H1 (cell line): ENCODE measurements at regions not wholly inside any gene's neighbourhood (a gene's known extent, or its start where the extent isn't known, plus 50 kb on each side); places are given as distances from the start of the nearest gene placed in this dataset.

Experiments
- CTCF ChIA-PET: fragments of 300-600 bp; sonication (Branson Sonifier 250); formaldehyde crosslinking; loops from one replicate; lab custom pipeline; 2021; ENCODE audit not compliant: partially characterized antibody; lab: Charles Lee
- POLR2A ChIA-PET: fragments of 300-600 bp; sonication (Branson Sonifier 250); formaldehyde crosslinking; loops from one replicate; lab custom pipeline; 2021; ENCODE audit warnings: inconsistent platforms; ENCODE audit not compliant: partially characterized antibody; lab: Charles Lee
- DNase-seq, 2 experiments: peaks; one replicate each; pipeline versions ENCODE4 v3.0.0 to v3.0.0-alpha.2; 2010 to 2022; ENCODE audit warnings: low spot score in 2 of 2, low read depth in 1 of 2, mixed read lengths in 1 of 2
- FAIRE-seq: peaks from 2 replicates; lab custom pipeline; 2011; peaks lifted over from hg19 to GRCh38; lab: Jason Lieb, UNC
- H2AFZ ChIP-seq: 2 replicates; pipeline ENCODE4 v1.8.1; 2012; ENCODE audit warnings: low read length, inconsistent platforms
- H2AK5ac ChIP-seq: 2 replicates; pipeline ENCODE4 v1.6.1; 2013; ENCODE audit warnings: low read depth, low read length
- H2BK120ac ChIP-seq: replicated peaks from 2 replicates; pipeline ENCODE3; 2013; ENCODE audit warnings: low read depth, low read length, inconsistent platforms
- H2BK12ac ChIP-seq: 2 replicates; pipeline ENCODE4 v1.6.1; 2013; ENCODE audit warnings: low read depth, low read length
- H2BK15ac ChIP-seq: 2 replicates; pipeline ENCODE4 v1.6.1; 2013; ENCODE audit warnings: low read length
- H2BK20ac ChIP-seq: 2 replicates; pipeline ENCODE4 v1.6.1; 2013; ENCODE audit warnings: low read length
- H2BK5ac ChIP-seq: 2 replicates; pipeline ENCODE4 v1.6.1; 2013; ENCODE audit warnings: low read depth, low read length
- H3K14ac ChIP-seq: 2 replicates; pipeline ENCODE4 v1.6.1; 2013; ENCODE audit warnings: inconsistent platforms; ENCODE audit not compliant: insufficient read length
- H3K18ac ChIP-seq: 2 replicates; pipeline ENCODE4 v1.6.1; 2013; ENCODE audit warnings: low read length; ENCODE audit errors: extremely low read depth
- H3K23ac ChIP-seq: 2 replicates; pipeline ENCODE4 v1.6.1; 2013; ENCODE audit warnings: inconsistent platforms; ENCODE audit not compliant: insufficient read length
- H3K23me2 ChIP-seq: 2 replicates; pipeline ENCODE4 v1.6.1; 2013; ENCODE audit warnings: low read depth, low read length
- H3K27ac ChIP-seq: 2 replicates; pipeline ENCODE4 v1.6.1; 2011; ENCODE audit warnings: low read depth, low read length, inconsistent platforms
- H3K27me3 ChIP-seq, 4 experiments: replicated peaks in 1 of 4; 1 replicate in 1 of 4; 2 replicates in 3 of 4; pipeline versions ENCODE4 v1.6.1 to v1.8.1; 2011 to 2013; ENCODE audit warnings: low read length in 3 of 4, mild to moderate bottlenecking in 3 of 4, inconsistent platforms in 2 of 4, mixed read lengths in 2 of 4, moderate library complexity in 1 of 4; ENCODE audit not compliant: control insufficient read depth in 3 of 4, insufficient read depth in 3 of 4; ENCODE audit errors: extremely low read depth in 1 of 4
- H3K36me3 ChIP-seq, 4 experiments: 2 replicates each; pipeline versions ENCODE4 v1.6.1 to v1.8.1; 2011 to 2013; ENCODE audit warnings: mild to moderate bottlenecking in 4 of 4, low read length in 3 of 4, moderate library complexity in 2 of 4, control low read depth in 1 of 4, inconsistent platforms in 1 of 4; ENCODE audit not compliant: insufficient read depth in 4 of 4, control insufficient read depth in 2 of 4
- H3K4ac ChIP-seq: replicated peaks from 2 replicates; pipeline ENCODE3; 2013; ENCODE audit warnings: low read length, low read depth, mixed read lengths, inconsistent platforms; ENCODE audit not compliant: insufficient read length
- H3K4me1 ChIP-seq, 4 experiments: replicated peaks in 1 of 4; 1 replicate in 1 of 4; 2 replicates in 3 of 4; pipeline versions ENCODE4 v1.6.1 to v1.8.1; 2011 to 2013; ENCODE audit warnings: low read length in 3 of 4, inconsistent platforms in 2 of 4, mixed read lengths in 1 of 4; ENCODE audit not compliant: insufficient read depth in 4 of 4, control insufficient read depth in 3 of 4
- H3K4me2 ChIP-seq, 2 experiments: 2 replicates each; pipeline versions ENCODE4 v1.6.1 to v1.8.1; 2011 to 2013; ENCODE audit warnings: low read depth in 2 of 2, low read length in 2 of 2, control low read depth in 1 of 2, inconsistent platforms in 1 of 2, mild to moderate bottlenecking in 1 of 2; ENCODE audit not compliant: insufficient read depth in 1 of 2
- H3K4me3 ChIP-seq, 4 experiments: fragments of 200-600, 300-600 bp in 1 of 4; sonication (generic), shearing (Covaris generic), sonication (Bioruptor Twin) in 1 of 4; 2 replicates each; pipeline versions ENCODE4 v1.5.1 to v1.8.1; 2011 to 2016; ENCODE audit warnings: low read length in 4 of 4, low read depth in 3 of 4, control low read depth in 2 of 4, inconsistent platforms in 2 of 4, mild to moderate bottlenecking in 2 of 4, mixed read lengths in 1 of 4, moderate library complexity in 1 of 4; ENCODE audit not compliant: insufficient read depth in 2 of 4; ENCODE audit errors: extremely low read depth in 1 of 4
- H3K56ac ChIP-seq: replicated peaks from 2 replicates; pipeline ENCODE3; 2013; ENCODE audit warnings: low read depth, mild to moderate bottlenecking, mixed read lengths, low read length, inconsistent platforms; ENCODE audit not compliant: insufficient read length
- H3K79me1 ChIP-seq: 2 replicates; pipeline ENCODE4 v1.6.1; 2013; ENCODE audit warnings: low read depth, low read length, control low read depth
- H3K79me2 ChIP-seq, 2 experiments: 2 replicates each; pipeline versions ENCODE4 v1.6.1 to v1.8.1; 2012 to 2013; ENCODE audit warnings: low read length in 2 of 2, mild to moderate bottlenecking in 2 of 2, inconsistent platforms in 1 of 2; ENCODE audit not compliant: insufficient read depth in 2 of 2, control insufficient read depth in 1 of 2
- H3K9ac ChIP-seq, 4 experiments: replicated peaks in 1 of 4; 1 replicate in 1 of 4; 2 replicates in 3 of 4; pipeline versions ENCODE4 v1.6.1 to v1.8.1; 2011 to 2013; ENCODE audit warnings: low read depth in 3 of 4, low read length in 3 of 4, control low read depth in 2 of 4, mild to moderate bottlenecking in 2 of 4, moderate library complexity in 2 of 4, inconsistent platforms in 1 of 4; ENCODE audit errors: extremely low read depth in 1 of 4
- H3K9me3 ChIP-seq, 2 experiments: 2 replicates each; pipeline versions ENCODE4 v1.6.1 to v1.8.1; 2012 to 2013; ENCODE audit warnings: mild to moderate bottlenecking in 2 of 2, moderate library complexity in 2 of 2, control low read depth in 1 of 2, inconsistent platforms in 1 of 2, low read depth in 1 of 2, low read length in 1 of 2, mixed read lengths in 1 of 2; ENCODE audit not compliant: insufficient read depth in 2 of 2
- H4K20me1 ChIP-seq, 2 experiments: replicated peaks in 1 of 2; 2 replicates each; pipeline versions ENCODE3 to v1.8.1; 2011 to 2013; ENCODE audit warnings: inconsistent platforms in 2 of 2, low read length in 2 of 2, mild to moderate bottlenecking in 1 of 2; ENCODE audit not compliant: insufficient read depth in 2 of 2, control insufficient read depth in 1 of 2
- H4K5ac ChIP-seq: 2 replicates; pipeline ENCODE4 v1.6.1; 2013; ENCODE audit warnings: low read length, low read depth, mixed read lengths, inconsistent platforms; ENCODE audit not compliant: insufficient read length
- H4K8ac ChIP-seq: 2 replicates; pipeline ENCODE4 v1.8.0; 2013; ENCODE audit warnings: mild to moderate bottlenecking, moderate library complexity, low read length, inconsistent platforms; ENCODE audit not compliant: insufficient read depth; ENCODE audit errors: extremely low read depth
- H4K91ac ChIP-seq: replicated peaks from 2 replicates; pipeline ENCODE3; 2013; ENCODE audit warnings: low read length, mixed read lengths, inconsistent platforms; ENCODE audit not compliant: insufficient read length
- EZH2 ChIP-seq: fragments of 200-600 bp; sonication (generic); IDR thresholded peaks from 2 replicates; pipeline ENCODE4 v1.7.1; 2012; ENCODE audit warnings: low read depth, mild to moderate bottlenecking, moderate library complexity, low read length, inconsistent platforms; ENCODE audit not compliant: severe bottlenecking
- NRF1 ChIP-seq: IDR thresholded peaks from 2 replicates; pipeline ENCODE4 v1.6.1; 2011; ENCODE audit warnings: mild to moderate bottlenecking, low read depth, low read length, improper control_type of control experiment
- SRF ChIP-seq: IDR thresholded peaks from 2 replicates; pipeline ENCODE4 v1.6.1; 2011; ENCODE audit warnings: mild to moderate bottlenecking, low read depth, low read length, moderate library complexity
- WGBS, 2 experiments: shearing (Covaris generic) in 1 of 2; methylation state at CpG; one replicate each; pipeline versions ENCODE4 v1.1.6 to v1.1.7; 2013 to 2015; ENCODE audit warnings: low lambda C conversion rate in 2 of 2, mixed read lengths in 2 of 2, inconsistent platforms in 1 of 2, low coverage in 1 of 2, missing lambda C conversion rate in 1 of 2; ENCODE audit not compliant: insufficient replicate concordance in 2 of 2, insufficient coverage in 1 of 2, insufficient read length in 1 of 2; ENCODE audit errors: extremely low coverage in 1 of 2, missing lambda C conversion rate in 1 of 2; 5-methylcytosine and 5-hydroxymethylcytosine counted together

GRCh38 chr6:86251106-86251505, 608.4 kb upstream of the SYNCRIP start:
- no peak overlapping the region for H3K9ac ChIP-seq
- H3K23ac ChIP-seq = no peak overlapping the region
- ChIA-PET CTCF (interaction anchor here (1.5 kb wide), 1 partner anchor 35 kb away, joined by 3 read pairs; no protein-coding TSS in a partner anchor), POLR2A (no interaction called here)
- no peak overlapping the region for H2AK5ac ChIP-seq
- FAIRE-seq (no peak), DNase-seq (no peak)
- no peak overlapping the region for H2AFZ ChIP-seq
- H3K79me1 ChIP-seq = no peaks in the 10 kb centered on the region
- no peak overlapping the region for H3K27ac ChIP-seq
- no peak overlapping the region for H4K5ac ChIP-seq
- no peak overlapping the region for H3K14ac ChIP-seq
- H2BK20ac ChIP-seq = no peak overlapping the region
- no peak overlapping the region for H3K4ac ChIP-seq
- no peak overlapping the region for H3K56ac ChIP-seq
- no peak overlapping the region for H3K4me2 ChIP-seq
- H3K36me3 ChIP-seq = no peaks in the 10 kb centered on the region
- H2BK5ac ChIP-seq = no peak overlapping the region
- no peaks in the 10 kb centered on the region for H3K27me3 ChIP-seq
- no peaks in the 10 kb centered on the region for H3K79me2 ChIP-seq
- WGBS, 2 experiments = 86% methylated on average over 1 of the region's 1 CpG; no CpG with 5 or more reads in 1 of the 2 experiments
- H2BK12ac ChIP-seq = no peak overlapping the region
- H4K20me1 ChIP-seq = no peaks in the 10 kb centered on the region
- H3K18ac ChIP-seq = no peak overlapping the region
- no peak overlapping the region for H3K4me3 ChIP-seq
- H4K91ac ChIP-seq = no peak overlapping the region
- H3K4me1 ChIP-seq = no peaks in the 10 kb centered on the region
- peaks cover 3 to 4% of the 10 kb centered on the region in 2 experiments; a peak in 2 of 4 replicates for H3K9me3 ChIP-seq
- H4K8ac ChIP-seq = no peak overlapping the region
- H2BK15ac ChIP-seq = no peak overlapping the region
- H2BK120ac ChIP-seq = no peak overlapping the region
- H3K23me2 ChIP-seq = no peaks in the 10 kb centered on the region
- TF ChIP-seq EZH2 (no peak), SRF (no peak), NRF1 (no peak)
